HG02870 (cell line): ENCODE measurements at regions not wholly inside any gene's neighbourhood (a gene's known extent, or its start where the extent isn't known, plus 50 kb on each side); places are given as distances from the start of the nearest gene placed in this dataset.
"Not testable (repeated sequence)": the region's sequence is repeated elsewhere in the genome, so short reads cannot be mapped to it uniquely, and the experiment has no call there.

Experiments used
- ATAC-seq: cut with Tn5 transposase; IDR thresholded peaks from one replicate; pipeline ENCODE4 v1.9.1; 2021; ENCODE audit warnings: mild to moderate bottlenecking, moderate library complexity; ENCODE audit not compliant: unreplicated experiment

GRCh38 chr16:85273293-85273692, 161.0 kb upstream of the CIBAR2 start:
- ATAC-seq: no peak

- no peak for ATAC-seq
These were observed 162.2 kb upstream of the CIBAR2 start for GRCh38 chr16:85274501-85274900.

- ATAC-seq: no peak
These were observed 162.7 kb upstream of the CIBAR2 start for GRCh38 chr16:85274924-85275323.

- no peak for ATAC-seq
These were observed 163.4 kb upstream of the CIBAR2 start for GRCh38 chr16:85275533-85276249.

GRCh38 chr16:85276258-85276657, 164.0 kb upstream of the CIBAR2 start:
- no peak for ATAC-seq

GRCh38 chr16:85276721-85277120, 164.4 kb upstream of the CIBAR2 start:
- ATAC-seq: no peak

GRCh38 chr16:85278839-85279238, 166.6 kb upstream of the CIBAR2 start:
- no peak for ATAC-seq

GRCh38 chr16:85279402-85279801, 167.1 kb upstream of the CIBAR2 start:
- no peak for ATAC-seq

- ATAC-seq: no peak
These were observed 167.7 kb upstream of the CIBAR2 start for GRCh38 chr16:85279825-85280545.

GRCh38 chr16:85281181-85281580, 168.9 kb upstream of the CIBAR2 start:
- no peak for ATAC-seq

- ATAC-seq: no peak
These were observed 170.6 kb upstream of the CIBAR2 start for GRCh38 chr16:85282842-85283241.

GRCh38 chr16:85283305-85284050, 171.2 kb upstream of the CIBAR2 start:
- no peak for ATAC-seq

- ATAC-seq: no peak
These were observed 172.0 kb upstream of the CIBAR2 start for GRCh38 chr16:85284141-85284817.

GRCh38 chr16:85285681-85286065, 173.4 kb upstream of the CIBAR2 start:
- ATAC-seq: no peak

- no peak for ATAC-seq
These were observed 174.0 kb upstream of the CIBAR2 start for GRCh38 chr16:85286066-85286831.

GRCh38 chr16:85286951-85287814, 174.9 kb upstream of the CIBAR2 start:
- ATAC-seq: no peak

- ATAC-seq: not testable (repeated sequence)
These were observed 175.5 kb upstream of the CIBAR2 start for GRCh38 chr16:85287815-85288109.

- no peak for ATAC-seq
These were observed 176.1 kb upstream of the CIBAR2 start for GRCh38 chr16:85288341-85288868.

- no peak for ATAC-seq
These were observed 176.8 kb upstream of the CIBAR2 start for GRCh38 chr16:85288869-85289660.
